Muscle of arm (tissue), 1 donor: ENCODE measurements at regions not wholly inside any gene's neighbourhood (a gene's known extent, or its start where the extent isn't known, plus 50 kb on each side); places are given as distances from the start of the nearest gene placed in this dataset.
"Not testable (repeated sequence)": the region's sequence is repeated elsewhere in the genome, so short reads cannot be mapped to it uniquely, and the experiment has no call there.

ENCODE experiments used
- DNase-seq: peaks from one replicate; pipeline ENCODE4 v3.0.0-alpha.2; 2013

DNA sequence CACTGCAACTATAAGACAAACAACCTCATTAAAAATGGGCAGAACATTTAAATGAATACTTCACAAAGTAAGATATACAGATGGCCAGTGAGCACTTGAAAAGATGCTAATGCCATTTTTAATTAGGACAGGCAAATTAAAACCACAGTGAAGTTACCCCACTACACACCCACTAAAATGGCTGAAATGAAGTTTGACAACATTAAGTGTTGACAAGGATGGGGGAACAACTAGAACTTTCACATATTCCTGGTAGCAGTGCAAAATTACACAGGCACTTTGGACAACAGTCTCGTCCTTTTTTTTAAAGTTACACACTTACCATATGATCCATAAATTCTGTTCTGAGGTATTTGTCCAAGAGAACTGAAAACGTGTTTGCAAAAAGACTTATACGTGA, 278.9 kb upstream of the DIO3 start:
- DNase-seq, result no peak

GRCh38 chr14:101284711-101285110, 276.6 kb upstream of the DIO3 start:
- no peak for DNase-seq

DNA sequence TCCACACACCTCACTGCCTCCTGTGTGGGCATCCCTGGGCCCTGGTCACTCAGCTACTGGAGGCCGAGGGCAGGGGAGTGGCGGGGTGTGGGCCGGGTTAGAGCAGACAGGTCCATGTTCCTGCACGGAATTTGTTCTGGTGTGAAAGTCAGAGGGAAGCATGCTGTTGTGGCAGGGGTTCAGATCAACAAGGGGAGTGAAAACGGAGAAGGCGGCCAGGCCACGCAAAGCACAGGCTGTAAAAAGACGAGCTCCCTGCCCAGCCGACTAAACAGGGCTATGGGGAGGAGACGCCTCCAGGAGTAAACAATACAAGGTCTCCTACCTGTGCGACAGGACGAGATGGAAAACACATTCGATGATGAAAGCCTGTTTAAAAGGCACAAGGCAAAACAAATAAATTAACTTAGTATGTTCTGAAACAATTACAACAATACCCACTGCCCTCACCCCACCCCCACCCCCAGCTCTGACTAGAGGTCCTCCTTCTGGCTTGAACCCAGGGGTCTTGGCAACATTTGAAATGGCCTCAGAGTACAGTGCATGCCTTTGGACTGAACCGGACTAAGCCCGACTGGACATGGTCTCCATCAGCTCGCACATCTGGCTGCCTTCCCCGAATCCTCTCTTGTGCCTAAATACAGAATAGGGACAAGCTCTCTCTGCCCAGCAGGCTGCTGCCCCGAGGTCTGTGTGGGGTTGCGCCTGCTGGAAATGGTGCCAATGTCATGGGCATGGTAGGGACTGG, 274.9 kb upstream of the DIO3 start:
- no peak for DNase-seq

GRCh38 chr14:101288436-101289229, 272.7 kb upstream of the DIO3 start:
- DNase-seq, result peak; percentile 4

- no peak for DNase-seq
Observed at GRCh38 chr14:101289230-101289690, 272.0 kb upstream of the DIO3 start.

DNA sequence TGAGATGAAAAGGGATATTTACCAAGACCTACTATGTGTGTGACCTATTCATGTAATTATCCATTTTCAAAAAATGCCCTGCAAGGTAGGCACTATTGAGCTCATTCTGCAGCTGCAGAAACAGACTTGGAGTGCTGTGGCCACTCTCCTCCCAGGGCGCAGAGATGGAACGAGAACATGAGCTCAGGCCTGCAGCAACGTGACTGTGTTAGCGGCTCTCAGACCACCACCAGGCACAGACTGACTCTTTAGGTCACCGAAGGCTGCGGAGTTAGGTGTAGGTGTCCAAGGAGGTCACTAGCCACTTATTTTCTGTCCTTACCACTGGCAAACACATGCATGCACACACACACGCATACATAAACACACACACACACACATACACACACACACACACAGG, 271.4 kb upstream of the DIO3 start:
- DNase-seq, result no peak

DNA sequence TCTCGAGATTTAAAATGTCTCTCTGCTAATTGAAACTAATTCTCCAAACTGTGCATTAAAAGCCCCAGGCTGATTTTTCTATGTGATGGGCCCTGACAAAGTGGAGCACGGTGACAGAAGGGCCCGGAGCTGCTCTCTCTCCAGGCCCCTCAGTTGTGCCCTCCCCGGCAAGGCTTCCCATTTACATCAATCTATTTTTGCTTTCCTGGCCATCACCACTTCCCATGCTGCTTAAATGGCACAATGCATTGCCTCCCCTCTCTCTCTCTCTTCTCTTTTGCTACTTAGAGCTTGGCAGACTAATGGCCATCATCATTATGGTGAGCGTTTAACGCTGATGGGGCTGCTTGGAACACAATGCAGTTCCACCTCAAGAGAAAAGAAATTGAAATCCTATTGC, 270.7 kb upstream of the DIO3 start:
- DNase-seq, result no peak

GRCh38 chr14:101291390-101291789, 269.9 kb upstream of the DIO3 start:
- no peak for DNase-seq

DNA sequence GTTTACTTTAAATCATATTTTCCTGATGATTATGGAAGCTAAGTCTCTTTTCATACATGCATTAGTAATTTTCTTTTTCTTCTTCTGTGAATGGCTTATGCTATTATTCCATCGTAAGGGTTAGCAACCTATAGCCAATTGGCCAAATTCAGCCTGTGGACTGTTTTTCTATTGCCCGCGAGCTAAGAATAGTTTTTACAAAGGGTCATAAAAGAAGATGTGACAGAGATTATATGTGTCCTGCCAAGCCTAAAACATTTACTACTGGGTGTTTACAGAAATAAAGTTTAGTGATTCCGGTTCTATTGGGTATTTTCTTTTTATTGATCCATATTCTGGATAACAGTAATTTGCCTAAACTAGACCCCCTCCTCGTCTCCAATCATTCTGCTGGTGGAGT, 268.8 kb upstream of the DIO3 start:
- no peak for DNase-seq

DNA sequence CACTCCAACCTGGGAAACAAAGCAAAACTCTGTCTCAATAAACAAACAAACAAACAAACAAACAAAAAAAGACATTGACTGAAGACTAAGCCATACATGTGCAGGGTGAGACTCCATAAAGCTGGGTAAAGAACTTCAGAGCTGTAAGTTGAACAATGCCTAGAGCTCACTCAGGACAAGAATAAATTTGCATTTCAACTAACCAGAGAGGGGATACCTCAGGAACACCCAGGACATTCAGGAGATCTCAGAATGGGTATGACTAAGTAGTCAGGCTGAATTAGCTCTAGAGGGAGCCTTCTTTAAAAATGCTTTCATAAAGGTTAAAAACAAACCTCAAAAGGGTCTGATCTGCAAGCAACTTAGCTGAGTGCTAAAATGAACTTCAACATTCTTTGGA, 267.7 kb upstream of the DIO3 start:
- DNase-seq, result no peak

DNA sequence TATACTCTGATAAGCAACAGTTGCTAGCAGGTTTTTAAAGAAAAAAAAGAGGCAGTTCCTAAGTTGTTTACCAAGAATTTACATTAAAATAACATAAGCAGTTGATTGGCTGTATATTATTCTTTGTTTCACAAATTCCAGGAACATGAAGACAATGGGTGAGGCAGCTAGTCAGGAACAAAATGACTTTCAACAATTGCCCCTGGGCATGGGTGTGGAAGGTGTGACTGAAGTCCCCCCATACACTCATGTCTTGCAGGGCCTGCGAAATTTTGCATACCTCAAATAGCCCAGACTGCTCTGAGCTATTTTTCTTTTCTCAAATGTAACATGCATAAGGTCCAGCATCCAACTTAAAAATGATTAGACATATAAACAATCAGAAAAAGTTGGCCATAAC, 267.2 kb upstream of the DIO3 start:
- DNase-seq, result no peak

DNA sequence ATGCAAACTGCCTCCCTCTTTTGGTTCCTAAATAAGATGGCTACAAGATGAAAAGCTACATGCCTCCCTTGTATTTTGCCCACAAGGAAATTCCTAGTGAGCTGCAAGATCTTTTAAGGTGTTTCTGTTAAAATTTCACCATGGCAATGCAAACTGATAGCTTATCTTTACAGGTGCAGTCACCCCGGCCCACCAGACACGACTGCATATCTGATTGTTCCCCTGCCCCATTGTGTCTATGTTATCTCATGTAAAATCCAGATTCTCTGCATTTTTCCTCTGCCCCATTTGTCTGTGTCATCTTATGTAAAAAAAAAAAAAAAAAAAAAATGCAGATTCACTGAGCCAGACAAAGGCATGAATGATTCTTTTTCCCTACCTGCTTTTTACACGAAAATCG, 261.5 kb upstream of the DIO3 start:
- DNase-seq, result not testable (repeated sequence)

GRCh38 chr14:101301011-101301410, 260.3 kb upstream of the DIO3 start:
- DNase-seq, result no peak

GRCh38 chr14:101307162-101307561, 254.1 kb upstream of the DIO3 start:
- not testable (repeated sequence) for DNase-seq

- DNase-seq, result not testable (repeated sequence)
Observed at GRCh38 chr14:101311186-101311585, 250.1 kb upstream of the DIO3 start.

DNA sequence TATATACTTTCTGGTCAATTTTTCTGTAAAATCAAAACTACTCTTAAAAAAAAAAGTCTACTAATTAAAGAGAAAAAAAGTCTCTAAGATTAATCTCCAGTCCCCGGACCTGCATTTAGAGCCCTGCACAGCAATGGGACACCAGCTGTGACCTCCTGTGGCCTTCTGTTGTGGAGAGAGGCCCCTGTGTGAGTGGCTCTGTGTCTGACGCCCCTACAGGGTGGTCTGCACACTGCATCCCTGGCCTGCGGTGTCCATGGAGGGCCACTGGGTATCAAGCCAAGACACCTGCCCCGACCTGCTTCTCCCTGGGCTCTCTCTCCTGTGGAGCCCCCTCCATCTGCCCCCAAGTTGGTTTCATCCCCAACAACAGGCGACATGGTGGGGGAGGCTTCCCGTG, 248.0 kb upstream of the DIO3 start:
- no peak for DNase-seq

GRCh38 chr14:101315802-101316296, 245.4 kb upstream of the DIO3 start:
- no peak for DNase-seq

- DNase-seq, result no peak
Observed at GRCh38 chr14:101318271-101318670, 243.0 kb upstream of the DIO3 start.

- no peak for DNase-seq
Observed at GRCh38 chr14:101320396-101320795, 240.9 kb upstream of the DIO3 start.

- no peak for DNase-seq
Observed at GRCh38 chr14:101322223-101322622, 239.1 kb upstream of the DIO3 start.

DNA sequence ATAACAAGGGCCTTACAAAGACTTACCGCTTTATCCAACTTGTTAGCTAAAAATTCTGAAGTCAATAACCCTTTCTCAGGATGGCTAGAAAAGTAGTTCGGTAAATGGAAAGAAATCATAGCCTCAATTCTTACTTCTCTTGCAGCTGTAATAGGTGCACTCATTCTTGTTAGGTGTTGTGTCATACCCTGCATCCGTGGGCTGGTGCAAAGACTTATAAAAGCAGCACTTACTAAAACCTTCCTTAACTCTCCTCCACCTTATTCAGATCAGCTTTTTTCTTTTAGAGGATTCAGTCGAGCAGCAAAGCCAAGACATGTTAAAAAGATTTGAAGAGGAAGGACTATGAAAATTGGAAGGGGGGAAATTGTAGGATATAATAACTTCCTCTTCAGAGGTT, 238.2 kb upstream of the DIO3 start:
- no peak for DNase-seq

DNA sequence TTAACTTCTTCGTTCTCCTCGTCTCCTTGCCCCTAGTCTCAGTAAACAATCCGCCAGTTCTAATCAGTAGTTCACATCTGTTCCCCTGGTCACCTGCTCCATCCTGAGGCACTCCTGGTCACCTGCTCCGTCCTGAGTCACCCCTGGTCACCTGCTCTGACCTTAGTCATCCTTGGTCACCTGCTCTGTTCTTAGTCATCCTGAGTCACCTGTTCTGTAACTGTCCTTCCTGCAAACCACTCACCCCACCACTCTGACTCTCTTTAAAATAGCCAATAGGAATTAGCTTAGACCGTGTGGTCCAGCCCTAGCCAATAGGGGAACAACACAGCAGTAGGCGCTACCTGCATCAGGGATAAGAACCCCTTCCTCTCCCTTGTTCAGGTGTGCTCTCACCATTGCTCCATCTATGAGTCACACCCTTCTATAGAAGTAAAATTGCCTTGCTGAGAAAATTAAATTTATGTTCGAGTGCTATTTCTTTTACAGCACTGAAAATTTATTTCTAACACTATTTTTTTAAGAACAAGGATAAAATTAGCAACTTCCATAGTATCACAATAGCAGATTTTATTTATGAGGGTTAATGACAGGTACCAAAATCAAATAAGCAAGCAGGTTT, 237.6 kb upstream of the DIO3 start:
- DNase-seq, result not testable (repeated sequence)

GRCh38 chr14:101325319-101325718, 236.0 kb upstream of the DIO3 start:
- DNase-seq, result no peak
